ENCODE measurements at regions not wholly inside any gene's neighbourhood (a gene's known extent, or its start where the extent isn't known, plus 50 kb on each side); places are given as distances from the start of the nearest gene placed in this dataset.

DNA sequence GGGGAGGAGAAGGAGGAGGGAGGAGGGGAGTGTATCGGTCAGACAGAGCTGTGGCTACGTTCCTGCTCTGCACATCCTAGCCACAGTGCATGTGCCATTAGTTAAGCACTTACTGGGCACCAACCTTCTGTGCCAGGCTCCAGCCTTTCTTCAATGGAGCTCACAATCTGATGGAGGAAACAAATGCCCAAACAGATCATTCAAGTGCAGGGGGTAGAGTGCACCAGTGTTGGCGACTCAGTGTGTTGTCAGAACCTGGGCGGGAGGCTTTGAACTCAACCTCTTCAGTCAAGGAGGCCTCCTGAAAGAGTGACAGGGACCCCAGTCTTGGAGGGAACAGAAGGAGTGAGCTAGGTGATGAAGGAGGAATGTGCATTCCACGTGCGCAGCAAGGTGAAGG lies 51.9 kb upstream of the SHB start:
- no peak for DNase-seq (ENCODE audit: low read depth in 2 of 2)
- TF ChIP-seq, protein P1, sequence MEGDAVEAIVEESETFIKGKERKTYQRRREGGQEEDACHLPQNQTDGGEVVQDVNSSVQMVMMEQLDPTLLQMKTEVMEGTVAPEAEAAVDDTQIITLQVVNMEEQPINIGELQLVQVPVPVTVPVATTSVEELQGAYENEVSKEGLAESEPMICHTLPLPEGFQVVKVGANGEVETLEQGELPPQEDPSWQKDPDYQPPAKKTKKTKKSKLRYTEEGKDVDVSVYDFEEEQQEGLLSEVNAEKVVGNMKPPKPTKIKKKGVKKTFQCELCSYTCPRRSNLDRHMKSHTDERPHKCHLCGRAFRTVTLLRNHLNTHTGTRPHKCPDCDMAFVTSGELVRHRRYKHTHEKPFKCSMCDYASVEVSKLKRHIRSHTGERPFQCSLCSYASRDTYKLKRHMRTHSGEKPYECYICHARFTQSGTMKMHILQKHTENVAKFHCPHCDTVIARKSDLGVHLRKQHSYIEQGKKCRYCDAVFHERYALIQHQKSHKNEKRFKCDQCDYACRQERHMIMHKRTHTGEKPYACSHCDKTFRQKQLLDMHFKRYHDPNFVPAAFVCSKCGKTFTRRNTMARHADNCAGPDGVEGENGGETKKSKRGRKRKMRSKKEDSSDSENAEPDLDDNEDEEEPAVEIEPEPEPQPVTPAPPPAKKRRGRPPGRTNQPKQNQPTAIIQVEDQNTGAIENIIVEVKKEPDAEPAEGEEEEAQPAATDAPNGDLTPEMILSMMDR (IDR thresholded peaks at IDR 0.05; ENCODE audit: low read depth, low read length): no peak
- H3K4me3 ChIP-seq (replicated peaks in 1 of 2; ENCODE audit: low read depth in 2 of 2, low read length in 2 of 2): no peak overlapping the region

- DNase-seq (ENCODE audit: low read depth in 2 of 2): peak in 1 of 2 donors; percentile 5
- TF ChIP-seq, protein P1 (IDR thresholded peaks at IDR 0.05; ENCODE audit: low read depth, low read length): no peak
- no peak overlapping the region for H3K4me3 ChIP-seq (replicated peaks in 1 of 2; ENCODE audit: low read depth in 2 of 2, low read length in 2 of 2)
Observed at GRCh38 chr9:38119560-38120236, 50.7 kb upstream of the SHB start.

GRCh38 chr9:38118862-38119438 lies 49.9 kb upstream of the SHB start:
- no peak for DNase-seq (ENCODE audit: low read depth in 2 of 2)
- TF ChIP-seq, protein P1 (IDR thresholded peaks at IDR 0.05; ENCODE audit: low read depth, low read length): no peak
- no peak overlapping the region for H3K4me3 ChIP-seq (replicated peaks in 1 of 2; ENCODE audit: low read depth in 2 of 2, low read length in 2 of 2)

Data from cardiac fibroblast (primary cell).